K562 (cell line): ENCODE measurements at regions not wholly inside any gene's neighbourhood (a gene's known extent, or its start where the extent isn't known, plus 50 kb on each side); places are given as distances from the start of the nearest gene placed in this dataset.
"Not testable (repeated sequence)": the region's sequence is repeated elsewhere in the genome, so short reads cannot be mapped to it uniquely, and the experiment has no call there.

Experiments used
- RFX5 ChIP-seq: IDR thresholded peaks from 2 replicates; pipeline ENCODE4 v1.6.1; 2011; ENCODE audit warnings: low read depth, mild to moderate bottlenecking, improper control_type of control experiment, low read length
- TARDBP ChIP-seq: fragments of 450-650 bp; IDR thresholded peaks from 2 replicates; pipeline ENCODE4 v1.6.1; 2016
- TF ChIP-seq, protein P1 (sequence below): fragments of 450-650 bp; IDR thresholded peaks from 2 replicates; pipeline ENCODE4 v1.6.1; 2018; ENCODE audit warnings: mild to moderate bottlenecking, low read depth; ENCODE audit not compliant: partially characterized antibody

DNA sequence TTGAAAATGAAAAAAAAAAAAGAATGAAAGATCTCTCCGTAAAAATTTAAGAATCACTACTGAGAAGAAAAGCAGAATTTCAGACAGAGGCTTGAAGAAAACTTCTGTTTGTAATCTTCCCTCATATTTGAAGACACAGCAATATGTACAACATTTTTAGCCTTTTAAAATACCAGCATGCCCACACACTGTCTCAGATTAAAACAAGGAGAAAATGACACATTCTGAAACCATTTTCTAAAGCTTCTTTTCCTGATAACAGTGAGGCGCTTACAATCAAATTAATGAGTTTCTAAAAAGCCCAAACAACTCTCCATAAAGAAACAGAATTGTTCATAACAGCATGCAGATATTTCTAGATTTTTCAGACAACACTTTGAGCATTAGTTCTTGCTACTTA, 317.4 kb downstream of the BCL2L11 start:
- TF ChIP-seq TARDBP, RFX5: not testable (repeated sequence)
- TF ChIP-seq, protein P1, sequence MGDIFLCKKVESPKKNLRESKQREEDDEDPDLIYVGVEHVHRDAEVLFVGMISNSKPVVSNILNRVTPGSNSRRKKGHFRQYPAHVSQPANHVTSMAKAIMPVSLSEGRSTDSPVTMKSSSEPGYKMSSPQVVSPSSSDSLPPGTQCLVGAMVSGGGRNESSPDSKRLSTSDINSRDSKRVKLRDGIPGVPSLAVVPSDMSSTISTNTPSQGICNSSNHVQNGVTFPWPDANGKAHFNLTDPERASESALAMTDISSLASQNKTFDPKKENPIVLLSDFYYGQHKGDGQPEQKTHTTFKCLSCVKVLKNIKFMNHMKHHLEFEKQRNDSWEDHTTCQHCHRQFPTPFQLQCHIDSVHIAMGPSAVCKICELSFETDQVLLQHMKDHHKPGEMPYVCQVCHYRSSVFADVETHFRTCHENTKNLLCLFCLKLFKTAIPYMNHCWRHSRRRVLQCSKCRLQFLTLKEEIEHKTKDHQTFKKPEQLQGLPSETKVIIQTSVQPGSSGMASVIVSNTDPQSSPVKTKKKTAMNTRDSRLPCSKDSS = not testable (repeated sequence)
